HG03103 (cell line): ENCODE measurements at regions not wholly inside any gene's neighbourhood (a gene's known extent, or its start where the extent isn't known, plus 50 kb on each side); places are given as distances from the start of the nearest gene placed in this dataset.

Experiments
- ATAC-seq: cut with Tn5 transposase; IDR thresholded peaks from one replicate; pipeline ENCODE4 v1.9.1; 2021; ENCODE audit warnings: low read depth; ENCODE audit not compliant: unreplicated experiment

- no peak for ATAC-seq
These were observed 234.7 kb downstream of the BRD1 start for GRCh38 chr22:49592780-49593501.

- no peak for ATAC-seq
These were observed 236.7 kb downstream of the BRD1 start for GRCh38 chr22:49590851-49591445.

- ATAC-seq: no peak
These were observed 237.3 kb downstream of the BRD1 start for GRCh38 chr22:49590381-49590780.

- ATAC-seq: no peak
These were observed 237.9 kb downstream of the BRD1 start for GRCh38 chr22:49589811-49590210.

GRCh38 chr22:49589301-49589700 is 238.4 kb downstream of the BRD1 start:
- ATAC-seq: no peak

GRCh38 chr22:49588739-49589138 is 238.9 kb downstream of the BRD1 start:
- ATAC-seq: no peak

- no peak for ATAC-seq
These were observed 239.7 kb downstream of the BRD1 start for GRCh38 chr22:49587987-49588386.

- no peak for ATAC-seq
These were observed 240.3 kb downstream of the BRD1 start for GRCh38 chr22:49587421-49587820.

GRCh38 chr22:49586873-49587272 is 240.8 kb downstream of the BRD1 start:
- no peak for ATAC-seq

GRCh38 chr22:49586244-49586748 is 241.4 kb downstream of the BRD1 start:
- ATAC-seq: no peak

GRCh38 chr22:49585461-49586243 is 242.0 kb downstream of the BRD1 start:
- ATAC-seq: no peak

GRCh38 chr22:49583886-49584505 is 243.7 kb downstream of the BRD1 start:
- no peak for ATAC-seq

GRCh38 chr22:49583341-49583740 is 244.3 kb downstream of the BRD1 start:
- ATAC-seq: no peak

- ATAC-seq: no peak
These were observed 245.0 kb downstream of the BRD1 start for GRCh38 chr22:49582678-49583077.

- no peak for ATAC-seq
These were observed 245.5 kb downstream of the BRD1 start for GRCh38 chr22:49582181-49582580.

GRCh38 chr22:49580024-49580423 is 247.6 kb downstream of the BRD1 start:
- no peak for ATAC-seq

- ATAC-seq: no peak
These were observed 250.3 kb downstream of the BRD1 start for GRCh38 chr22:49577168-49578060.

GRCh38 chr22:49576241-49577141 is 251.2 kb downstream of the BRD1 start:
- no peak for ATAC-seq

GRCh38 chr22:49575703-49576081 is 252.0 kb downstream of the BRD1 start:
- ATAC-seq: no peak
